Activated gamma-delta T cell treated with Interleukin-2 at 50 U/mL for 16 hours (primary cell): ENCODE measurements at regions not wholly inside any gene's neighbourhood (a gene's known extent, or its start where the extent isn't known, plus 50 kb on each side); places are given as distances from the start of the nearest gene placed in this dataset.
"Not testable (repeated sequence)": the region's sequence is repeated elsewhere in the genome, so short reads cannot be mapped to it uniquely, and the experiment has no call there.

Experiments used
- DNase-seq: peaks from one replicate; pipeline ENCODE4 v3.0.0-alpha.2; 2020

- DNase-seq = no peak
These were observed 273.8 kb downstream of the C16orf95 start for GRCh38 chr16:87043231-87044031.

GRCh38 chr16:87044032-87044382 is 273.2 kb downstream of the C16orf95 start:
- DNase-seq = no peak

GRCh38 chr16:87044829-87045228 is 272.4 kb downstream of the C16orf95 start:
- DNase-seq = no peak

- no peak for DNase-seq
These were observed 271.6 kb downstream of the C16orf95 start for GRCh38 chr16:87045466-87046216.

- no peak for DNase-seq
These were observed 271.0 kb downstream of the C16orf95 start for GRCh38 chr16:87046235-87046634.

GRCh38 chr16:87047221-87048037 is 269.8 kb downstream of the C16orf95 start:
- DNase-seq = no peak

GRCh38 chr16:87048038-87048729 is 269.0 kb downstream of the C16orf95 start:
- no peak for DNase-seq

- DNase-seq = no peak
These were observed 268.5 kb downstream of the C16orf95 start for GRCh38 chr16:87048730-87049115.

- DNase-seq = not testable (repeated sequence)
These were observed 268.0 kb downstream of the C16orf95 start for GRCh38 chr16:87049216-87049615.

GRCh38 chr16:87050142-87050541 is 267.1 kb downstream of the C16orf95 start:
- no peak for DNase-seq

GRCh38 chr16:87051526-87052320 is 265.5 kb downstream of the C16orf95 start:
- DNase-seq = no peak

- no peak for DNase-seq
These were observed 264.7 kb downstream of the C16orf95 start for GRCh38 chr16:87052506-87052905.

- no peak for DNase-seq
These were observed 263.9 kb downstream of the C16orf95 start for GRCh38 chr16:87053016-87053982.

- no peak for DNase-seq
These were observed 263.0 kb downstream of the C16orf95 start for GRCh38 chr16:87054154-87054553.

GRCh38 chr16:87054856-87055255 is 262.3 kb downstream of the C16orf95 start:
- DNase-seq = no peak

GRCh38 chr16:87056083-87056482 is 261.1 kb downstream of the C16orf95 start:
- DNase-seq = no peak

GRCh38 chr16:87056551-87056950 is 260.6 kb downstream of the C16orf95 start:
- DNase-seq = no peak

GRCh38 chr16:87057211-87057881 is 259.8 kb downstream of the C16orf95 start:
- no peak for DNase-seq

GRCh38 chr16:87057951-87058560 is 259.1 kb downstream of the C16orf95 start:
- DNase-seq = no peak
